Left ventricle myocardium inferior (tissue), 1 donor: ENCODE measurements at regions not wholly inside any gene's neighbourhood (a gene's known extent, or its start where the extent isn't known, plus 50 kb on each side); places are given as distances from the start of the nearest gene placed in this dataset.
"Not testable (repeated sequence)": the region's sequence is repeated elsewhere in the genome, so short reads cannot be mapped to it uniquely, and the experiment has no call there.

ENCODE experiments used
- DNase-seq: peaks from one replicate; pipeline ENCODE4 v3.0.0-alpha.2; 2020
- H3K27ac ChIP-seq: fragments of 200-600 bp; replicated peaks from 2 replicates; pipeline ENCODE4 v1.8.0; 2021
- H3K27me3 ChIP-seq: fragments of 200-600 bp; 2 replicates; pipeline ENCODE4 v1.8.0; 2021; ENCODE audit warnings: low read depth
- H3K36me3 ChIP-seq: fragments of 200-600 bp; 2 replicates; pipeline ENCODE4 v1.8.0; 2021
- H3K4me1 ChIP-seq: fragments of 200-600 bp; 2 replicates; pipeline ENCODE4 v1.8.0; 2021
- H3K4me3 ChIP-seq: fragments of 200-600 bp; 2 replicates; pipeline ENCODE4 v1.8.0; 2021; ENCODE audit warnings: mild to moderate bottlenecking, moderate library complexity
- H3K9me3 ChIP-seq: fragments of 200-600 bp; replicated peaks from 2 replicates; pipeline ENCODE4 v1.8.0; 2021
- CTCF ChIP-seq: fragments of 200-600 bp; IDR thresholded peaks from 2 replicates; pipeline ENCODE4 v1.8.0; 2021; ENCODE audit warnings: antibody characterized with exemption, mild to moderate bottlenecking, borderline replicate concordance
- intact Hi-C: fragments of 100-400 bp; cut with micrococcal nuclease; formaldehyde crosslinking; loops from one replicate; pipeline ENCODE4 v1.11.0; 2022
- donor health status: DM: no; HTN: yes; CAD: no; lungs with severe emphysema.

- DNase-seq = no peak
- TF ChIP-seq CTCF = no peak
- no peak overlapping the region for H3K4me3 ChIP-seq
- intact Hi-C loops = no loop called here
- H3K27me3 ChIP-seq = no peaks in the 10 kb centered on the region
- peaks cover 13% of the 10 kb centered on the region for H3K9me3 ChIP-seq
- no peaks in the 10 kb centered on the region for H3K4me1 ChIP-seq
- no peaks in the 10 kb centered on the region for H3K36me3 ChIP-seq
- H3K27ac ChIP-seq = no peak overlapping the region
Observed at GRCh38 chr4:170226288-170226687, 136.5 kb upstream of the AADAT start.

GRCh38 chr4:170214731-170215130, 125.0 kb upstream of the AADAT start:
- Histone ChIP-seq H3K4me3 (no peak overlapping the region), H3K9me3 (peaks cover 79% of the 10 kb centered on the region), H3K36me3 (no peaks in the 10 kb centered on the region), H3K4me1 (no peaks in the 10 kb centered on the region), H3K27me3 (no peaks in the 10 kb centered on the region), H3K27ac (no peak overlapping the region)
- TF ChIP-seq CTCF = no peak
- no peak for DNase-seq
- intact Hi-C loops = no loop called here

GRCh38 chr4:170214101-170214500, 124.3 kb upstream of the AADAT start:
- no peak for TF ChIP-seq CTCF
- Histone ChIP-seq H3K4me1 (no peaks in the 10 kb centered on the region), H3K27me3 (no peaks in the 10 kb centered on the region), H3K36me3 (no peaks in the 10 kb centered on the region), H3K4me3 (no peak overlapping the region), H3K27ac (no peak overlapping the region), H3K9me3 (peaks cover 73% of the 10 kb centered on the region)
- no peak for DNase-seq
- intact Hi-C loops = no loop called here

DNA sequence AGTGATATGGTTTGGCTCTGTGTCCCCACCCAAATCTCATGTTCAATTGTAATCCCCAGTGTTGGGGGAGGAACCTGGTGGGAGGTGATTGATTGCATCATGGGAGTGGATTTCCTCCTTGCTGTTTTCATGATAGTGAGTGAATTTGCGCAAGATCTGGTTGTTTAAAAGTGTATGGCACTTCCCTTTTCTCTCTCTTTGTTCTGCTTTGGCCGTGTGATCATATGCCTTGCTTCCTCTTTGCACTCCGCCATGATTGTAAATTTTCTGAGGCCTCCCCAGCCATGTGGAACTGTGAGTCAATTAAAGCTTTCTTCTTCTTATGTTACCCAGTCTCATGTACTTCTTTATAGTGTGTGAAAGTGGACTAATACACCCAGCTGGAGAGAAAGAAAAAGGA, 113.0 kb upstream of the AADAT start:
- Histone ChIP-seq H3K4me3 (no peak overlapping the region), H3K27ac (no peak overlapping the region), H3K36me3 (no peaks in the 10 kb centered on the region), H3K9me3 (peaks cover 32% of the 10 kb centered on the region), H3K4me1 (no peaks in the 10 kb centered on the region), H3K27me3 (no peaks in the 10 kb centered on the region)
- no peak for TF ChIP-seq CTCF
- DNase-seq = no peak
- intact Hi-C loops = no loop called here

DNA sequence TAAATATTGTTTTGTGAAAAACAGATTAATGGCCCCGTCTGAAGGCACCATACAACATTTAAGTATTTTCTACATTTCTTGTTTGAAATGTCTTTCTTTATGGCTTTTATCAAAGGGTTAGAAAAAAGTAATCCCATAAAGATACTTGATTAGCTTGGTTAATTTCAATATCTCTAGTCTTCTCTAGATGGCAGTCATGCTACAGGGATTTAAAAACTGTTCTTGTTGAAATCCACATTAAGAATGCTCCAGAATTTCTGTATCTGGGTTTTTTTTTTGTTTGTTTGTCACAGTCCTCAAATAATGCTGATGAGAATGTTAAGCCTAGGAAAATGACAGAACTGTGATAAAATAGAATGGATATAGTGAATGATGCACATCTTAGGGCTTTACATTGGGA, 109.0 kb upstream of the AADAT start:
- intact Hi-C loops = no loop called here
- no peaks in the 10 kb centered on the region for H3K4me1 ChIP-seq
- H3K4me3 ChIP-seq = no peak overlapping the region
- peaks cover 28% of the 10 kb centered on the region for H3K9me3 ChIP-seq
- no peak overlapping the region for H3K27ac ChIP-seq
- no peaks in the 10 kb centered on the region for H3K27me3 ChIP-seq
- no peak for DNase-seq
- H3K36me3 ChIP-seq = no peaks in the 10 kb centered on the region
- no peak for TF ChIP-seq CTCF

DNA sequence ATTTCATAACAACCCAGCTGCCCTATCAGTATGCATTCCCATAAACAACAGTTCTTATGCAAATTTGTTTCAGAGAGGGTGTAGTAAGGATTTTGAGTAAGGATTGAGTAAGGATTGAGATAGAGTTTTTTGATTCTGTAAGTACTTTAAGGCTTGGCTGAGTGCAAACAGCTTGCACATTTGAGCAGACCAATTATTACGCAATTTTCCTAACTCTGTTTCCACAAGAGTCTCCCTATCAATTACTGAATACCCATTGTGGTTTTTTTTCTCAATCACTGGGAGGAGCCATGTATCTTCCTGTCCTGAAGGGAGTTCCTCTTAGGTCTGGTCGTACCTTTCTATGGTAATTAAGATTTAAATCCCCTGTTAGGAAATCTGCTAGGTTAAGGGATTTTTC, 105.0 kb upstream of the AADAT start:
- H3K27ac ChIP-seq, DNase-seq, H3K27me3 ChIP-seq, intact Hi-C loops, H3K4me1 ChIP-seq, H3K4me3 ChIP-seq, H3K36me3 ChIP-seq: not testable (repeated sequence)
- peaks cover 14% of the 10 kb centered on the region for H3K9me3 ChIP-seq
